ENCODE measurements at regions not wholly inside any gene's neighbourhood (a gene's known extent, or its start where the extent isn't known, plus 50 kb on each side); places are given as distances from the start of the nearest gene placed in this dataset.
A peak's percentile ranks its signal among the peaks of the same experiment; 100 is the strongest.
"Not testable (repeated sequence)": the region's sequence is repeated elsewhere in the genome, so short reads cannot be mapped to it uniquely, and the experiment has no call there.

- DNase-seq (ENCODE audit: low read depth): no peak
These were observed 115.2 kb upstream of the MDFIC start for GRCh38 chr7:114806590-114807162.

- DNase-seq (ENCODE audit: low read depth): no peak
These were observed 109.3 kb upstream of the MDFIC start for GRCh38 chr7:114812570-114812969.

GRCh38 chr7:114813624-114814023 is 108.3 kb upstream of the MDFIC start:
- no peak for DNase-seq (ENCODE audit: low read depth)

- DNase-seq (ENCODE audit: low read depth): not testable (repeated sequence)
These were observed 104.9 kb upstream of the MDFIC start for GRCh38 chr7:114817036-114817435.

GRCh38 chr7:114818501-114818900 is 103.4 kb upstream of the MDFIC start:
- DNase-seq (ENCODE audit: low read depth): peak; percentile 47

GRCh38 chr7:114819616-114820362 is 102.1 kb upstream of the MDFIC start:
- peak; percentile 88 for DNase-seq (ENCODE audit: low read depth)

GRCh38 chr7:114821030-114821900 is 100.6 kb upstream of the MDFIC start:
- no peak for DNase-seq (ENCODE audit: low read depth)

- DNase-seq (ENCODE audit: low read depth): no peak
These were observed 99.8 kb upstream of the MDFIC start for GRCh38 chr7:114822131-114822530.

GRCh38 chr7:114822844-114823243 is 99.0 kb upstream of the MDFIC start:
- DNase-seq (ENCODE audit: low read depth): no peak

- DNase-seq (ENCODE audit: low read depth): no peak
These were observed 98.6 kb upstream of the MDFIC start for GRCh38 chr7:114823290-114823689.

- no peak for DNase-seq (ENCODE audit: low read depth)
These were observed 96.4 kb upstream of the MDFIC start for GRCh38 chr7:114825423-114825951.

GRCh38 chr7:114830952-114831351 is 90.9 kb upstream of the MDFIC start:
- DNase-seq (ENCODE audit: low read depth): no peak

- no peak for DNase-seq (ENCODE audit: low read depth)
These were observed 88.8 kb upstream of the MDFIC start for GRCh38 chr7:114832906-114833595.

- DNase-seq (ENCODE audit: low read depth): no peak
These were observed 86.6 kb upstream of the MDFIC start for GRCh38 chr7:114835303-114835702.

- DNase-seq (ENCODE audit: low read depth): no peak
These were observed 86.0 kb upstream of the MDFIC start for GRCh38 chr7:114835861-114836260.

- no peak for DNase-seq (ENCODE audit: low read depth)
These were observed 79.3 kb upstream of the MDFIC start for GRCh38 chr7:114842551-114843065.

GRCh38 chr7:114843102-114843501 is 78.8 kb upstream of the MDFIC start:
- DNase-seq (ENCODE audit: low read depth): no peak

- DNase-seq (ENCODE audit: low read depth): no peak
These were observed 70.4 kb upstream of the MDFIC start for GRCh38 chr7:114851406-114852061.

GRCh38 chr7:114852293-114852692 is 69.6 kb upstream of the MDFIC start:
- DNase-seq (ENCODE audit: low read depth): no peak

- no peak for DNase-seq (ENCODE audit: low read depth)
These were observed 68.7 kb upstream of the MDFIC start for GRCh38 chr7:114853189-114853588.

GRCh38 chr7:114854369-114854768 is 67.5 kb upstream of the MDFIC start:
- no peak for DNase-seq (ENCODE audit: low read depth)
